ENCODE measurements at regions not wholly inside any gene's neighbourhood (a gene's known extent, or its start where the extent isn't known, plus 50 kb on each side); places are given as distances from the start of the nearest gene placed in this dataset.

DNA sequence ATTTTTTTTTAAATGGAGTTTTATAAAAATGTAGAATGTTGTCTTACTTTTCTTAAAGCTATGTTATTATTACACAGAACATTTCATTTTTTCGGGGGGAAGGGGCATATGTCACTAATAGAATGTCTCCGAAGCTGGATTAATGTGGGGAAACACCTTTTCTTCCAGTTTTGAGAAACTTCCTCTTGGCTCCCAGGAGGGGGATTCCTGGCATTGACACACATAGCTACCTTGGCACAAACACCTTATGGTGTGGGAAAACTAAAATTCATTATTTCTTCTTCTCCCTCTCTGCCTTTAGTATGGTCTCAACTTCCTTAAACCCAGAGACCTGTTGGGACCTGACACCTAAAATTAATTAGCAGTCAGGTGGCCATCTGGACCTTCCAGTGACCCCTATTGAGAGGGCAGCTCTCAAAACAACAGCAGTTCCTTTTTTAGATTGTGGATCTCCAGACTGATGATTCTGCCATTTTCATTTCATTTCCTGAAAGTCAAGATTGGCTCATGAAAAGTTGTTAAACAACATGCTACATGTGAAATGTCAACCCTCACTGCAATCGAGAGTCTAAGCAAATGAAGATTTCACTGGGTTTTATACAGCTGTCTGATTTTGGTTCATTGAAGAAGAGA is 70.1 kb upstream of the EDEM3 start:
- TF ChIP-seq, protein P1, sequence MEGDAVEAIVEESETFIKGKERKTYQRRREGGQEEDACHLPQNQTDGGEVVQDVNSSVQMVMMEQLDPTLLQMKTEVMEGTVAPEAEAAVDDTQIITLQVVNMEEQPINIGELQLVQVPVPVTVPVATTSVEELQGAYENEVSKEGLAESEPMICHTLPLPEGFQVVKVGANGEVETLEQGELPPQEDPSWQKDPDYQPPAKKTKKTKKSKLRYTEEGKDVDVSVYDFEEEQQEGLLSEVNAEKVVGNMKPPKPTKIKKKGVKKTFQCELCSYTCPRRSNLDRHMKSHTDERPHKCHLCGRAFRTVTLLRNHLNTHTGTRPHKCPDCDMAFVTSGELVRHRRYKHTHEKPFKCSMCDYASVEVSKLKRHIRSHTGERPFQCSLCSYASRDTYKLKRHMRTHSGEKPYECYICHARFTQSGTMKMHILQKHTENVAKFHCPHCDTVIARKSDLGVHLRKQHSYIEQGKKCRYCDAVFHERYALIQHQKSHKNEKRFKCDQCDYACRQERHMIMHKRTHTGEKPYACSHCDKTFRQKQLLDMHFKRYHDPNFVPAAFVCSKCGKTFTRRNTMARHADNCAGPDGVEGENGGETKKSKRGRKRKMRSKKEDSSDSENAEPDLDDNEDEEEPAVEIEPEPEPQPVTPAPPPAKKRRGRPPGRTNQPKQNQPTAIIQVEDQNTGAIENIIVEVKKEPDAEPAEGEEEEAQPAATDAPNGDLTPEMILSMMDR (IDR thresholded peaks at IDR 0.05): no peak
- TF ChIP-seq POLR2A (IDR thresholded peaks at IDR 0.05; ENCODE audit: low read depth): no peak

All from esophagus muscularis mucosa (tissue), 3 donors.